Upper lobe of right lung (tissue), 1 donor: ENCODE measurements at regions not wholly inside any gene's neighbourhood (a gene's known extent, or its start where the extent isn't known, plus 50 kb on each side); places are given as distances from the start of the nearest gene placed in this dataset.
A peak's percentile ranks its signal among the peaks of the same experiment; 100 is the strongest.
"Not testable (repeated sequence)": the region's sequence is repeated elsewhere in the genome, so short reads cannot be mapped to it uniquely, and the experiment has no call there.

Experiments
- ATAC-seq: fragments of 200-7000 bp; cut with Tn5 transposase; one replicate; pipeline ENCODE4 v1.9.1; 2020; ENCODE audit warnings: mild to moderate bottlenecking, moderate library complexity
- DNase-seq: peaks from one replicate; pipeline ENCODE4 v3.0.0-alpha.2; 2020
- H3K27ac ChIP-seq: fragments of 200-600 bp; one replicate; pipeline ENCODE4 v1.8.0; 2022
- H3K27me3 ChIP-seq: fragments of 200-600 bp; one replicate; pipeline ENCODE4 v1.8.0; 2022; ENCODE audit warnings: mild to moderate bottlenecking
- H3K36me3 ChIP-seq: fragments of 200-600 bp; one replicate; pipeline ENCODE4 v1.8.0; 2022
- H3K4me1 ChIP-seq: fragments of 200-600 bp; one replicate; pipeline ENCODE4 v1.8.0; 2022
- H3K4me3 ChIP-seq: fragments of 200-600 bp; one replicate; pipeline ENCODE4 v1.8.0; 2022; ENCODE audit warnings: mild to moderate bottlenecking
- H3K9me3 ChIP-seq: fragments of 200-600 bp; one replicate; pipeline ENCODE4 v1.8.0; 2022
- intact Hi-C: fragments of 100-400 bp; cut with DNase I; formaldehyde crosslinking; loops from one replicate; pipeline ENCODE4 v1.11.0; 2022
- TF ChIP-seq, protein P1 (sequence below): fragments of 200-600 bp; IDR thresholded peaks from one replicate; pipeline ENCODE4 v1.8.0; 2022; ENCODE audit warnings: antibody characterized with exemption
- donor health status: DM: no; HTN: yes; CAD: no; lungs with severe emphysema.

DNA sequence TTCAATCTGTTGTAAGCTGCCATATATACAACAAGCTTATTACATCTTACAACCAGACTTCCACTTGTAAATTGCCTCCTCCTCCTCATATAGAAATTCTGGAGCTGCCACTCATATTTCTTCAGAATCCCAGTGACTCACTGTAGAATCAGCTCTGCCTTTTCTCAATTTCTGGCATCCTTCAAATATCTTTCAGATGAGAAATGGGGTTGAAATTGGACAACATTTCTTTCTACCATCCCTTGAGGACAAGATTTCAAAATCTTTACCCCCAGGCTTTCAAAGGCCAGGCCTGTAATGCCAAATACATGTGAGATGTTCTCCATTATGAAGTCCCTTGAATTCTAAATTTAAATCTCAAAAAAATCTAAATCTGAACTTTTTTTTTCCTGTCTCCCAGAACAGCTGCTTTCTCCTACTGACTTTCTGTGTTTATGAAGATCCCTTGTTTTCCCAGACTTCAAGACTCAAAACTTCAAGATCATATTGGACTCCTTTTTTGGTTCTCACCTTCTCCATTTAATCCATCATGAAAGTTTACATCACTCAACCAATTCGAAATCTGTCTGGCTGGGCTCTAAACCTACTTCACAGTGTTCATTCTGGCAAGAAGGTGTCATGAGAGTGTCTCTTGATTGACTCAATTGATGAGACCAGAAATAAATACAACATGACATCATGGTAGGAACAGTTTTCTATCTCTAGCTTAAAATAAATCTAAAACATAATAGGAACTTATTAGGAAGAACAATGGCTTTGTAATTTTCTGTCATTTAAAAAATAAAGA lies 109.8 kb downstream of the HMHB1 start:
- Histone ChIP-seq H3K27me3 (no peaks in the 10 kb centered on the region), H3K4me3 (no peak overlapping the region), H3K9me3 (no peaks in the 10 kb centered on the region), H3K4me1 (no peaks in the 10 kb centered on the region), H3K36me3 (no peaks in the 10 kb centered on the region), H3K27ac (no peak overlapping the region)
- no peak for ATAC-seq
- no peak for DNase-seq
- TF ChIP-seq, protein P1, sequence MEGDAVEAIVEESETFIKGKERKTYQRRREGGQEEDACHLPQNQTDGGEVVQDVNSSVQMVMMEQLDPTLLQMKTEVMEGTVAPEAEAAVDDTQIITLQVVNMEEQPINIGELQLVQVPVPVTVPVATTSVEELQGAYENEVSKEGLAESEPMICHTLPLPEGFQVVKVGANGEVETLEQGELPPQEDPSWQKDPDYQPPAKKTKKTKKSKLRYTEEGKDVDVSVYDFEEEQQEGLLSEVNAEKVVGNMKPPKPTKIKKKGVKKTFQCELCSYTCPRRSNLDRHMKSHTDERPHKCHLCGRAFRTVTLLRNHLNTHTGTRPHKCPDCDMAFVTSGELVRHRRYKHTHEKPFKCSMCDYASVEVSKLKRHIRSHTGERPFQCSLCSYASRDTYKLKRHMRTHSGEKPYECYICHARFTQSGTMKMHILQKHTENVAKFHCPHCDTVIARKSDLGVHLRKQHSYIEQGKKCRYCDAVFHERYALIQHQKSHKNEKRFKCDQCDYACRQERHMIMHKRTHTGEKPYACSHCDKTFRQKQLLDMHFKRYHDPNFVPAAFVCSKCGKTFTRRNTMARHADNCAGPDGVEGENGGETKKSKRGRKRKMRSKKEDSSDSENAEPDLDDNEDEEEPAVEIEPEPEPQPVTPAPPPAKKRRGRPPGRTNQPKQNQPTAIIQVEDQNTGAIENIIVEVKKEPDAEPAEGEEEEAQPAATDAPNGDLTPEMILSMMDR = no peak
- intact Hi-C loops = no loop called here

DNA sequence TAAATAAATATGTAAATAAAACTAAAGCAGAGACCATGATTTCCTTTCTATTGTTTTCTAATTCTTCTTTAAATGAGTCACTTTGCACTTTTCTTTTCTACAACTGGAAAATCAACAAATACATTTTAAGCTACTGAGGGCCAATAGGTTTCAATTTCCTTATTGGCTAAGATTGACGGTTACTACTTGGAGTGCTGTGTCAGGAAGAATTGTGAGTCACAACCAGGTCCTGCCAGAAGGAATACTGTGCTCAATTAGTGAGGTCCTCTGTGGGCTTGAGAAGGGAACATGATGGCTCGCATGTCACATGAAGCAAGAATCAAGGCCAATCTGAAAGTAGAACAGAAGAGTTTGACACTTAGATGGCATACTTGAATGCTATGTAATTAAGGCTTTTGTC lies 110.8 kb downstream of the HMHB1 start:
- H3K36me3 ChIP-seq = no peaks in the 10 kb centered on the region
- no peaks in the 10 kb centered on the region for H3K9me3 ChIP-seq
- intact Hi-C loops = no loop called here
- ATAC-seq = peak; percentile 54
- no peak for DNase-seq
- H3K27me3 ChIP-seq = no peaks in the 10 kb centered on the region
- no peaks in the 10 kb centered on the region for H3K4me1 ChIP-seq
- no peak overlapping the region for H3K4me3 ChIP-seq
- H3K27ac ChIP-seq = no peak overlapping the region
- TF ChIP-seq, protein P1 = no peak

DNA sequence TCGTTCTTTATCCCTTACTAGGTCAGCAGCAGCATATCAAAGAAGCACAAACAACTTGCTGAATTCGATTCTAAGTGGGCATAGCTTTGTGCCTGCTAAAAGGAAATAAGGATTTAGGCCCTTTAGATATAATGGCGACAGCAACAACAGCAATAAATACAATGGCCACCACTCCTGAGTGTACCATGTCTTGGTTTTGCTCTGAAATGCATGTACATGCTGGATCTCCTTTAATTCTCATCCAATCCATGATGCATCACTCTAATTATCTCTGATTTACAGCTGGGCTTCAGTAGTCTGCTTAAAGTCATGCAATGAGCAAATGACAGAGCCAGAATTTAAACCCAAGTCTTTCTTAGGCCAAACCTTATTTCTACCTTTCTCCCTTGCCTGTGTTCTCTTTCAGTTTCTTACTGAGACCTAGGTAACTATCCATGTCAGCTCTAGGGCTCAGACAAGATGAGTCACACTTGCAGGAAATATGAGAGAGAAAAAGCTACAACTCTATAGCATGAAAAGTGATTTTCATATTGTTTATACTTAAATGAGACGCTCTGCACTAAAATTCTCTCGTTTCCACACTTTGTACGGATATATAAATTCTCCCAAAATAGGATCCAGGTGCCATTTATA lies 111.8 kb downstream of the HMHB1 start:
- no peaks in the 10 kb centered on the region for H3K27me3 ChIP-seq
- ATAC-seq (no peak), DNase-seq (no peak)
- no peak overlapping the region for H3K27ac ChIP-seq
- intact Hi-C loops = no loop called here
- H3K9me3 ChIP-seq = no peaks in the 10 kb centered on the region
- H3K4me1 ChIP-seq = no peaks in the 10 kb centered on the region
- no peak overlapping the region for H3K4me3 ChIP-seq
- TF ChIP-seq, protein P1 = no peak
- no peaks in the 10 kb centered on the region for H3K36me3 ChIP-seq

DNA sequence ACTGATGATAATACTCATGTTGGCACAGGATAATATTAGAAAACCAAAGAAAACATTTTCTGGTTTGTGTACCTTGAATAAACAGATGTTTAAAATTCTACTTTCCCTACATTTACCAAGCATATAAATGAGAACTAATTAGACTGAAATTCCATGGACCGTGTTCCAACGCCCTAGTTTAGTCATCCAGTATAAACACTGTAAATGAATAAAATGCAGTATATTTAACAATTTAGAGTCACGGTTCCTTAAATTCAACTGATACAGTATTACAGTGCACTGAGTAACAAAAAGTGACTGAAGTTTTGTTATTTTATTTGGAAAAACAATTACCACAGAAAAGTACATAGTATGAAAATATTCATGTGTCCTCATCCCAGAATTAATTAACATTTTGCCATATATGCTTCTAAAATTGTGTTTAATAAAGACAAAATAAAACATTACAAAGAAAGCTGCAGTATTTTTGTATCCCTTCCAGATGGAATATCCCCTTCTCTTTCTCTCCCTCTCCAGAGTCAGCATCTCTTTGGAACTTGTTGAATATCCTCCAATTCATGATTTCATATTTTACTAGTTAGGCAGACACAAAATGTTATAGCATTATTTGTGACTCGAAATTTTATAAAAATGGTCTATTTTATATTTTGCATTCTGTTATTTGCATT lies 112.5 kb downstream of the HMHB1 start:
- intact Hi-C loops = no loop called here
- Histone ChIP-seq H3K27ac (no peak overlapping the region), H3K9me3 (no peaks in the 10 kb centered on the region), H3K4me3 (no peak overlapping the region), H3K36me3 (no peaks in the 10 kb centered on the region), H3K27me3 (no peaks in the 10 kb centered on the region), H3K4me1 (no peaks in the 10 kb centered on the region)
- ATAC-seq (no peak), DNase-seq (no peak)
- TF ChIP-seq, protein P1 = no peak

DNA sequence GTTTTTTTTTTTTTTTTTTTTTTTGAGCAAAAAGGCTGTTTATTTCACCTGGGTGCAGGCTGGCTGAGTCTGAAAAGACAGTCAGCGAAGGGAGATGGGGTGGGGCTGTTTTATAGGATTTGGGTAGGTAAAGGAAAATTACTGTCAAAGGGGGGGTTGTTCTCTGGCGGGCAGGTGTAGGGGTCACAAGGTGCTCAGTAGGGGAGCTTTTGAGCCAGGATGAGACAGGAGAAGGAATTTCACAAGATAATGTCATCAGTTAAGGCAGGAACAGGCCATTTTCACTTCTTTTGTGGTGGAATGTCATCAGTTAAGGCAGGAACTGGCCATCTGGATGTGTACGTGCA lies 113.0 kb downstream of the HMHB1 start:
- H3K36me3 ChIP-seq, H3K4me1 ChIP-seq, ATAC-seq, H3K4me3 ChIP-seq, H3K27me3 ChIP-seq, intact Hi-C loops, H3K27ac ChIP-seq, H3K9me3 ChIP-seq, DNase-seq: not testable (repeated sequence)

DNA sequence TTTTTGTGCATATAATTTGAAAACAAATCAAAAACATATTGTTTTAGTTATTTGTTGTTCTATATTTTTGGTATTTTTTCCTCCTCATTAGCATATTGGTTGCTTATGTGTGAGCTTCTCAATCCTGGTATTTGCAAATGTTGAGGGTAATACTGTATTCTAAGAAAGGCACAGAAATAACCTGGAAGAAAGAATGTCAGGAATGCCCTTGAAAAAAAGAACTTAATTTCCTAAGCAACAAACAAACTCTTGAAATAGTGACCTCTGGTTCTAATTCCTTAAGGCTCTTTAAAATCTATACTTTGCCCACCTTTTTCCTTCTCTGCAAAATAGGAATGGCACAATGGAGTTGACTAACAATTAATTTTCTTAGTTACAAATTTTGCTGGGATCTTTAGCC lies 117.5 kb downstream of the HMHB1 start:
- TF ChIP-seq, protein P1 = no peak
- no peak overlapping the region for H3K4me3 ChIP-seq
- H3K9me3 ChIP-seq = no peaks in the 10 kb centered on the region
- ATAC-seq = no peak
- intact Hi-C loops = no loop called here
- no peak for DNase-seq
- no peaks in the 10 kb centered on the region for H3K36me3 ChIP-seq
- H3K27ac ChIP-seq = no peak overlapping the region
- no peaks in the 10 kb centered on the region for H3K4me1 ChIP-seq
- no peaks in the 10 kb centered on the region for H3K27me3 ChIP-seq
